SK-N-SH (cell line): ENCODE measurements at regions not wholly inside any gene's neighbourhood (a gene's known extent, or its start where the extent isn't known, plus 50 kb on each side); places are given as distances from the start of the nearest gene placed in this dataset.

Experiments
- CTCF ChIA-PET: fragments of 300-600, 350-600 bp; formaldehyde crosslinking; extraction: SDS; loops from one replicate; lab custom pipeline; 2021; lab: Yijun Ruan, JAX
- POLR2A ChIA-PET: fragments of 350-600 bp; sonication (Branson Sonifier 250); formaldehyde crosslinking; extraction: SDS; loops from one replicate; lab custom pipeline; 2020; ENCODE audit warnings: antibody characterized with exemption, inconsistent platforms; lab: Yijun Ruan, JAX
- DNase-seq: peaks from one replicate; pipeline ENCODE4 v3.0.0; 2012
- H2AFZ ChIP-seq: fragments of 200-600 bp; sonication (generic); 2 replicates; pipeline ENCODE4 v1.8.1; 2016; ENCODE audit warnings: antibody characterized with exemption, mild to moderate bottlenecking, low read depth
- H3F3A ChIP-seq: fragments of 200-600 bp; sonication (generic); replicated peaks from 2 replicates; pipeline ENCODE3; 2016; ENCODE audit warnings: antibody characterized with exemption, mild to moderate bottlenecking; ENCODE audit not compliant: insufficient read depth
- H3K27ac ChIP-seq, 2 experiments: fragments of 200-500 bp in 1 of 2; fragments of 200-600 bp in 1 of 2; sonication (Bioruptor generic) in 1 of 2; sonication (generic), shearing (Covaris generic) in 1 of 2; 2 replicates each; pipeline versions ENCODE4 v1.5.1 to v1.6.1; 2014 to 2016; ENCODE audit warnings: low read depth in 2 of 2, inconsistent platforms in 1 of 2, low read length in 1 of 2, mild to moderate bottlenecking in 1 of 2, mixed read lengths in 1 of 2
- H3K27me3 ChIP-seq: fragments of 200-600 bp; sonication (generic), shearing (Covaris generic); 2 replicates; pipeline ENCODE4 v1.6.1; 2016; ENCODE audit warnings: mixed run types; ENCODE audit not compliant: insufficient read depth
- H3K36me3 ChIP-seq, 2 experiments: fragments of 200-500 bp in 1 of 2; fragments of 200-600 bp in 1 of 2; sonication (Bioruptor generic) in 1 of 2; sonication (generic) in 1 of 2; replicated peaks in 1 of 2; 2 replicates each; pipeline versions ENCODE3 to v1.5.1; 2014 to 2016; ENCODE audit warnings: low read length in 1 of 2, mild to moderate bottlenecking in 1 of 2; ENCODE audit not compliant: insufficient read depth in 2 of 2, control insufficient read depth in 1 of 2
- H3K4me1 ChIP-seq, 2 experiments: fragments of 200-500 bp in 1 of 2; fragments of 200-600 bp in 1 of 2; sonication (Bioruptor generic) in 1 of 2; sonication (generic), shearing (Covaris generic) in 1 of 2; 2 replicates each; pipeline versions ENCODE4 v1.5.1 to v1.6.1; 2014 to 2016; ENCODE audit warnings: low read depth in 1 of 2, low read length in 1 of 2, mixed run types in 1 of 2; ENCODE audit not compliant: insufficient read depth in 2 of 2, control insufficient read depth in 1 of 2
- H3K4me2 ChIP-seq: fragments of 200-600 bp; sonication (generic), shearing (Covaris generic); 2 replicates; pipeline ENCODE4 v1.6.1; 2017; ENCODE audit warnings: mixed run types
- H3K4me3 ChIP-seq, 2 experiments: fragments of 200-500 bp in 1 of 2; fragments of 200-600 bp in 1 of 2; sonication (Bioruptor generic) in 1 of 2; sonication (generic), shearing (Covaris generic) in 1 of 2; 2 replicates each; pipeline versions ENCODE4 v1.5.1 to v1.8.1; 2014 to 2016; ENCODE audit warnings: low read depth in 2 of 2, inconsistent platforms in 1 of 2, low read length in 1 of 2, mild to moderate bottlenecking in 1 of 2, mixed read lengths in 1 of 2, moderate library complexity in 1 of 2
- H3K79me2 ChIP-seq: fragments of 200-600 bp; sonication (generic); 2 replicates; pipeline ENCODE4 v1.8.1; 2017; ENCODE audit warnings: mild to moderate bottlenecking; ENCODE audit not compliant: insufficient read depth
- H3K9ac ChIP-seq: fragments of 200-600 bp; sonication (generic); 2 replicates; pipeline ENCODE4 v1.6.1; 2017; ENCODE audit warnings: mixed run types
- H3K9me2 ChIP-seq: fragments of 200-600 bp; sonication (generic); 2 replicates; pipeline ENCODE4 v1.6.1; 2017; ENCODE audit warnings: mixed run types
- H3K9me3 ChIP-seq: fragments of 200-600 bp; sonication (generic); 2 replicates; pipeline ENCODE4 v1.6.1; 2017; ENCODE audit warnings: mixed run types, mild to moderate bottlenecking, moderate library complexity
- H4K20me1 ChIP-seq: fragments of 200-600 bp; sonication (generic); 2 replicates; pipeline ENCODE4 v1.6.1; 2017; ENCODE audit warnings: mild to moderate bottlenecking, mixed run types; ENCODE audit not compliant: insufficient read depth
- EZH2phosphoT487 ChIP-seq: fragments of 200-600 bp; sonication (generic); IDR thresholded peaks from 2 replicates; pipeline ENCODE4 v1.6.1; 2017; ENCODE audit warnings: low read depth, mixed run types, mild to moderate bottlenecking, antibody characterized with exemption, moderate library complexity, borderline replicate concordance
- FOXM1 ChIP-seq: IDR thresholded peaks from 2 replicates; pipeline ENCODE4 v1.4.0; 2012; ENCODE audit warnings: low read depth, mild to moderate bottlenecking
- JUND ChIP-seq: IDR thresholded peaks from 2 replicates; pipeline ENCODE4 v1.4.0; 2012
- MEF2A ChIP-seq: IDR thresholded peaks from 2 replicates; pipeline ENCODE4 v1.4.0; 2012; ENCODE audit warnings: low read depth, borderline replicate concordance
- MXI1 ChIP-seq: IDR thresholded peaks from 2 replicates; pipeline ENCODE4 v1.6.1; 2012; ENCODE audit warnings: mild to moderate bottlenecking, low read depth, low read length, improper control_type of control experiment
- PBX3 ChIP-seq: IDR thresholded peaks from 2 replicates; pipeline ENCODE4; 2012
- POLR2AphosphoS5 ChIP-seq: IDR thresholded peaks from 2 replicates; pipeline ENCODE4 v1.6.1; 2012; ENCODE audit warnings: low read depth, low read length
- RAD21 ChIP-seq: IDR thresholded peaks from 2 replicates; pipeline ENCODE4 v1.6.1; 2012; ENCODE audit warnings: mild to moderate bottlenecking, low read length
- RCOR1 ChIP-seq: fragments of 150-350 bp; IDR thresholded peaks from 2 replicates; pipeline ENCODE4 v1.6.1; 2017; ENCODE audit warnings: antibody characterized with exemption, low read length
- REST ChIP-seq: IDR thresholded peaks from 2 replicates; pipeline ENCODE4 v1.6.1; 2012; ENCODE audit warnings: mild to moderate bottlenecking, low read depth, low read length, moderate library complexity
- RFX5 ChIP-seq: IDR thresholded peaks from 2 replicates; pipeline ENCODE4 v1.6.1; 2012; ENCODE audit warnings: mild to moderate bottlenecking, improper control_type of control experiment, low read length
- TCF12 ChIP-seq: IDR thresholded peaks from 2 replicates; pipeline ENCODE4 v1.4.0; 2012
- USF1 ChIP-seq: IDR thresholded peaks from 2 replicates; pipeline ENCODE4 v1.4.0; 2012; ENCODE audit warnings: low read depth, borderline replicate concordance
- USF2 ChIP-seq: fragments of 150-350 bp; IDR thresholded peaks from 2 replicates; pipeline ENCODE4 v1.6.1; 2017; ENCODE audit warnings: antibody characterized with exemption, low read length, low read depth, borderline replicate concordance
- WGBS: methylation state at CpG from one replicate; pipeline ENCODE4 v1.1.6; 2017; ENCODE audit warnings: low lambda C conversion rate; 5-methylcytosine and 5-hydroxymethylcytosine counted together

GRCh38 chr18:43978174-43978573, 700.9 kb upstream of the SYT4 start:
- no peaks in the 10 kb centered on the region for H3K9me3 ChIP-seq
- no peaks in the 10 kb centered on the region for H3F3A ChIP-seq
- H3K4me2 ChIP-seq: no peak overlapping the region
- no peaks in the 10 kb centered on the region for H3K36me3 ChIP-seq
- no peak for DNase-seq
- H3K9me2 ChIP-seq: no peaks in the 10 kb centered on the region
- no peaks in the 10 kb centered on the region for H3K4me1 ChIP-seq
- H3K27me3 ChIP-seq: no peaks in the 10 kb centered on the region
- H3K79me2 ChIP-seq: no peaks in the 10 kb centered on the region
- TF ChIP-seq USF1 (no peak), MXI1 (no peak), MEF2A (no peak), EZH2phosphoT487 (no peak), JUND (no peak), USF2 (no peak), PBX3 (no peak), TCF12 (no peak), FOXM1 (no peak), POLR2AphosphoS5 (no peak), REST (no peak), RAD21 (no peak), RCOR1 (no peak), RFX5 (no peak)
- ChIA-PET CTCF (no interaction called here), POLR2A (no interaction called here)
- no peak overlapping the region for H3K27ac ChIP-seq
- no peak overlapping the region for H2AFZ ChIP-seq
- no peaks in the 10 kb centered on the region for H4K20me1 ChIP-seq
- H3K4me3 ChIP-seq: no peak overlapping the region
- 67% methylated on average over 4 of the region's 4 CpGs for WGBS
- H3K9ac ChIP-seq: no peak overlapping the region
